HFFc6 (cell line): ENCODE measurements at regions not wholly inside any gene's neighbourhood (a gene's known extent, or its start where the extent isn't known, plus 50 kb on each side); places are given as distances from the start of the nearest gene placed in this dataset.

Source experiments
- DNase-seq: peaks from one replicate; pipeline ENCODE4 v3.0.0-alpha.2; 2018
- H3K27ac Mint-ChIP-seq: 2 replicates; pipeline ENCODE4 v1.8.0; 2020; ENCODE audit warnings: mild to moderate bottlenecking, mixed read lengths
- H3K27me3 Mint-ChIP-seq: 2 replicates; pipeline ENCODE4 v1.8.0; 2021; ENCODE audit warnings: mild to moderate bottlenecking, moderate library complexity, mixed read lengths; ENCODE audit not compliant: insufficient read depth
- H3K36me3 Mint-ChIP-seq: 2 replicates; pipeline ENCODE4 v1.8.0; 2021; ENCODE audit warnings: low read depth, mixed read lengths
- H3K4me1 Mint-ChIP-seq: 2 replicates; pipeline ENCODE4 v1.8.0; 2020; ENCODE audit warnings: low read depth, mixed read lengths
- H3K4me3 Mint-ChIP-seq: 2 replicates; pipeline ENCODE4 v1.8.0; 2020; ENCODE audit warnings: mild to moderate bottlenecking, moderate library complexity, mixed read lengths
- H3K9me3 Mint-ChIP-seq: 2 replicates; pipeline ENCODE4 v1.8.0; 2020; ENCODE audit warnings: mild to moderate bottlenecking, mixed read lengths
- CTCF ChIP-seq: fragments of 200-600 bp; sonication (generic); IDR thresholded peaks from 2 replicates; pipeline ENCODE4 v1.5.0; 2021; ENCODE audit warnings: antibody characterized with exemption, mild to moderate bottlenecking

DNA sequence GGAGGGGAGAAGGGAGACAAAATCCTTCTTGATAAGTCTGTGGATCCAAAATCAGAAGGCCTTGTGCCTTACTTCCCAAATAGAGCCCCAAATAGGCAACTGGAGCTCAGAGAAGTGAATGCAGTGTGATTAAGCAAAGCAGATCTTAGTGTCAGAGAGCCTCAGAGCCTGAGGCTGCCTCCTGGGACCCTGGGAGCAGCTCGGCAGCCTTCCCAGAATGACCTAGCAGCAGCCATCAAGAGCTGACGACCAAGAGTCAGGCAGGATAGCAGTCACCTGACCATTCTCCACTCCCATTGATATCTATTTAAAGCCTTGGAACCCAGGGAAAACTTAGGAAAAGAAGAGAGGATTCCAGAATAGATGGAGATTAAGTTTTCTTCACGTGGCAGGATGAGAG lies 78.0 kb upstream of the SMYD2 start:
- H3K4me3 Mint-ChIP-seq: no peak overlapping the region
- no peak overlapping the region for H3K27ac Mint-ChIP-seq
- TF ChIP-seq CTCF: no peak

DNA sequence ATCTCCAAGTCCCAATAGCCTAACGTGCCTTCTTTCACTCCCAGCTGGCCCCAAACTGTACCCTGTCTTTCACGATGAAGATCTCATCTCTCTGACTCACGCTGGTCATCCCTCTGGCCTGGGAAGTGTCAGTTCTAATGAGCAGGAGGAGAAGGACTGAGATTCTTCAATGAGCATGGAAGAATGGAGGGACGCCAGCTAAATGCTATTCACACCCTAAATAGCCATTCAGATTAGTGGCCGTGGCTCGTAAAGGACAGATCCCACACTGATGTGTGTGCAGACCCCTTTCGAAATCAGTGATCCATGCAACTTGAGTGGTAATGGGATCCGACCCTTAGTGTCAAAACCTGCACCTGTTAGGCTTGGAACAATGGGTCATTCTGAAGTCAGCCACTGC lies 75.9 kb upstream of the SMYD2 start:
- Mint-ChIP-seq H3K4me1 (no peaks in the 10 kb centered on the region; the same call in 1 of the 2 replicates), H3K36me3 (no peaks in the 10 kb centered on the region), H3K27me3 (peaks cover 12% of the 10 kb centered on the region), H3K27ac (no peak overlapping the region), H3K4me3 (no peak overlapping the region), H3K9me3 (no peaks in the 10 kb centered on the region)
- no peak for TF ChIP-seq CTCF
- DNase-seq: no peak

More for the DNA sequence above, 78.0 kb upstream of the SMYD2 start:
- Mint-ChIP-seq H3K4me1 (no peaks in the 10 kb centered on the region), H3K36me3 (no peaks in the 10 kb centered on the region), H3K27me3 (peaks cover 18% of the 10 kb centered on the region), H3K9me3 (no peaks in the 10 kb centered on the region)
- no peak for DNase-seq

GRCh38 chr1:214208460-214208859 lies 72.5 kb upstream of the SMYD2 start:
- no peak overlapping the region for H3K27ac Mint-ChIP-seq
- H3K9me3 Mint-ChIP-seq: no peaks in the 10 kb centered on the region
- DNase-seq: no peak
- H3K27me3 Mint-ChIP-seq: peaks cover 7% of the 10 kb centered on the region
- H3K36me3 Mint-ChIP-seq: no peaks in the 10 kb centered on the region
- H3K4me1 Mint-ChIP-seq: peaks cover 12% of the 10 kb centered on the region
- H3K4me3 Mint-ChIP-seq: no peak overlapping the region
- no peak for TF ChIP-seq CTCF

DNA sequence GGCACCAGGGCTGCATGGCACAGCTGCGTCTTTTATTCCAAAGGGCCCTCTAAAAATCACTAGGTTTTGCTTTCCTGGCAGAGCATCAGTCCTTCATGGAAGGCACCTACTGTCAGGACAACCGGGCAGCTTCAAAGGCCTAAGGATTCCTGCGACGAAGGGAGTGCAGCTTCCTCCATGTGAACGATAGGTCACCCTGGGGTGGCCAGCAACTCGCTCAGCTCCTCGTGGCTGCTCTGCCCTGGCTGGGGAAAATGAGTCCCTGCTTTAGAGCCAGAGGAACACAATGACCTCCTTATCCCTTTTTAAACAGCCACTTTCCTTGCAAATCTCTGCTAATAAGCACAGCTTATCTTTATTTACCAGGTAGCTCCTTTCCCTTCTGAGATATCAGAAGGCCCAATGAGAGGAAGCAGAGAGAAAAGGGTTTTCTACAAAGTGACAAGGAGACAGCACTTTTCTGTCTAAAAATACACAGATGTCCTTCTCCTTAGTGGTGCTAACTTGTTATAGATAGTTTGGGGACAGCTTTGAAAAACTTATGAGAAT lies 71.6 kb upstream of the SMYD2 start:
- Mint-ChIP-seq H3K36me3 (no peaks in the 10 kb centered on the region), H3K4me1 (peaks cover 21% of the 10 kb centered on the region), H3K27ac (no peak overlapping the region), H3K4me3 (no peak overlapping the region), H3K9me3 (no peaks in the 10 kb centered on the region), H3K27me3 (peaks cover 5% of the 10 kb centered on the region)
- TF ChIP-seq CTCF: no peak
- no peak for DNase-seq

- DNase-seq: peak; percentile 69
- peak overlapping the region; percentile 41; the same call in 1 of the 2 replicates for H3K4me3 Mint-ChIP-seq
- peaks cover 25% of the 10 kb centered on the region for H3K4me1 Mint-ChIP-seq
- H3K9me3 Mint-ChIP-seq: no peaks in the 10 kb centered on the region
- H3K27me3 Mint-ChIP-seq: peaks cover 11% of the 10 kb centered on the region
- no peak for TF ChIP-seq CTCF
- no peak overlapping the region for H3K27ac Mint-ChIP-seq
- H3K36me3 Mint-ChIP-seq: no peaks in the 10 kb centered on the region
Measured at GRCh38 chr1:214213136-214213535, 67.8 kb upstream of the SMYD2 start.

DNA sequence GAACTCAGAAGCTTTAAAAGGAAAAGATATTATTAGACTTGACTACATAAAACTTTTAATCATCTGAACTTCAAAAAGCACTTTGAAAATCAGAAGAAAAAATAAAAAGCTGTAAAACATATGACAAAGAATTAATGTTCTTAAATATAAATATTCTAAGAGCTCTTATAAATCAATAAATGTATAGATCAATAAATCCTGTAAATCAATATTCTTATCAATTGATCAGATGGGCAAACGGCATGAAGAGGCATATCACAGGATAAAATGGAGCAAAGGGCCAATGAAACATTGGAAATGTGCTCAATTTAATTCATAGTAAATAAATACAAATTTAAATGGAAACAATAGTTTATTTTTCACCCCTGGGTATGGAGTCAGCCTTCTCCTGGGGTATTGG lies 66.1 kb upstream of the SMYD2 start:
- peaks cover 25% of the 10 kb centered on the region for H3K4me1 Mint-ChIP-seq
- H3K36me3 Mint-ChIP-seq: no peaks in the 10 kb centered on the region
- DNase-seq: no peak
- H3K27me3 Mint-ChIP-seq: peaks cover 12% of the 10 kb centered on the region
- H3K4me3 Mint-ChIP-seq: no peak overlapping the region; the same call in 1 of the 2 replicates
- TF ChIP-seq CTCF: no peak
- H3K9me3 Mint-ChIP-seq: no peaks in the 10 kb centered on the region
- H3K27ac Mint-ChIP-seq: no peak overlapping the region
